ENCODE measurements at regions not wholly inside any gene's neighbourhood (a gene's known extent, or its start where the extent isn't known, plus 50 kb on each side); places are given as distances from the start of the nearest gene placed in this dataset.
A peak's percentile ranks its signal among the peaks of the same experiment; 100 is the strongest.

DNA sequence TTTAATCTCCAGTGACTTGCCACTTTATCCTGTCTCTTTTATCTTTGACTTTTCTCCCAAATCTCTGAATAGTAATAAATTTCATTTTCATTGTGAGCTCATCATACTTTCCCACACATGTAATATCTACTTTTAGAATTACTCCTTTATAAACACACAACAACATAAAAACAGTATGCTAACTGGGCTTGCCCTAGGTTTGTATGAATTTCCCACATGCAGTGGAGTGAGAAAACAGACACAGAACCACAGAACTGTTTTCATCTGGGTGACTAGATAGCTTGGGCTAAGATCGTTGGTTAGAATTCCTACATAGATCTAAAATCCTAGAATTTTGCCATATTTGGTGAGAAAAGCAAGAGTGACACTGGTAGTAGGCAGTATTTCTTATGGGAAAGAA lies 409.5 kb downstream of the SPRY1 start:
- TF ChIP-seq RFX5 (IDR thresholded peaks at IDR 0.05; ENCODE audit: low read length) = no peak
- TF ChIP-seq, protein P1, sequence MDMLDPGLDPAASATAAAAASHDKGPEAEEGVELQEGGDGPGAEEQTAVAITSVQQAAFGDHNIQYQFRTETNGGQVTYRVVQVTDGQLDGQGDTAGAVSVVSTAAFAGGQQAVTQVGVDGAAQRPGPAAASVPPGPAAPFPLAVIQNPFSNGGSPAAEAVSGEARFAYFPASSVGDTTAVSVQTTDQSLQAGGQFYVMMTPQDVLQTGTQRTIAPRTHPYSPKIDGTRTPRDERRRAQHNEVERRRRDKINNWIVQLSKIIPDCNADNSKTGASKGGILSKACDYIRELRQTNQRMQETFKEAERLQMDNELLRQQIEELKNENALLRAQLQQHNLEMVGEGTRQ (IDR thresholded peaks at IDR 0.05; ENCODE audit: borderline replicate concordance, low read depth, low read length) = no peak
- no peak for TF ChIP-seq MXI1 (IDR thresholded peaks at IDR 0.05; ENCODE audit: low read depth, low read length)
- TF ChIP-seq SIN3A (IDR thresholded peaks at IDR 0.05; ENCODE audit: borderline replicate concordance, low read depth, low read length) = no peak
- TF ChIP-seq, protein P2, sequence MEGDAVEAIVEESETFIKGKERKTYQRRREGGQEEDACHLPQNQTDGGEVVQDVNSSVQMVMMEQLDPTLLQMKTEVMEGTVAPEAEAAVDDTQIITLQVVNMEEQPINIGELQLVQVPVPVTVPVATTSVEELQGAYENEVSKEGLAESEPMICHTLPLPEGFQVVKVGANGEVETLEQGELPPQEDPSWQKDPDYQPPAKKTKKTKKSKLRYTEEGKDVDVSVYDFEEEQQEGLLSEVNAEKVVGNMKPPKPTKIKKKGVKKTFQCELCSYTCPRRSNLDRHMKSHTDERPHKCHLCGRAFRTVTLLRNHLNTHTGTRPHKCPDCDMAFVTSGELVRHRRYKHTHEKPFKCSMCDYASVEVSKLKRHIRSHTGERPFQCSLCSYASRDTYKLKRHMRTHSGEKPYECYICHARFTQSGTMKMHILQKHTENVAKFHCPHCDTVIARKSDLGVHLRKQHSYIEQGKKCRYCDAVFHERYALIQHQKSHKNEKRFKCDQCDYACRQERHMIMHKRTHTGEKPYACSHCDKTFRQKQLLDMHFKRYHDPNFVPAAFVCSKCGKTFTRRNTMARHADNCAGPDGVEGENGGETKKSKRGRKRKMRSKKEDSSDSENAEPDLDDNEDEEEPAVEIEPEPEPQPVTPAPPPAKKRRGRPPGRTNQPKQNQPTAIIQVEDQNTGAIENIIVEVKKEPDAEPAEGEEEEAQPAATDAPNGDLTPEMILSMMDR (IDR thresholded peaks at IDR 0.05) = no peak
- no peak for TF ChIP-seq SMC3 (IDR thresholded peaks at IDR 0.05; ENCODE audit: low read depth, low read length)
- no peak for TF ChIP-seq POLR2AphosphoS5 (IDR thresholded peaks at IDR 0.05; ENCODE audit: low read depth, low read length)
- TF ChIP-seq, protein P3, sequence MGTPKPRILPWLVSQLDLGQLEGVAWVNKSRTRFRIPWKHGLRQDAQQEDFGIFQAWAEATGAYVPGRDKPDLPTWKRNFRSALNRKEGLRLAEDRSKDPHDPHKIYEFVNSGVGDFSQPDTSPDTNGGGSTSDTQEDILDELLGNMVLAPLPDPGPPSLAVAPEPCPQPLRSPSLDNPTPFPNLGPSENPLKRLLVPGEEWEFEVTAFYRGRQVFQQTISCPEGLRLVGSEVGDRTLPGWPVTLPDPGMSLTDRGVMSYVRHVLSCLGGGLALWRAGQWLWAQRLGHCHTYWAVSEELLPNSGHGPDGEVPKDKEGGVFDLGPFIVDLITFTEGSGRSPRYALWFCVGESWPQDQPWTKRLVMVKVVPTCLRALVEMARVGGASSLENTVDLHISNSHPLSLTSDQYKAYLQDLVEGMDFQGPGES (IDR thresholded peaks at IDR 0.05; ENCODE audit: low read depth, low read length) = no peak
- no peak for TF ChIP-seq FOSL2 (IDR thresholded peaks at IDR 0.05; ENCODE audit: borderline replicate concordance, low read depth)
- no peak for TF ChIP-seq FOXJ3 (CRISPR knock-in tag; IDR thresholded peaks at IDR 0.05)
- TF ChIP-seq, protein P4, sequence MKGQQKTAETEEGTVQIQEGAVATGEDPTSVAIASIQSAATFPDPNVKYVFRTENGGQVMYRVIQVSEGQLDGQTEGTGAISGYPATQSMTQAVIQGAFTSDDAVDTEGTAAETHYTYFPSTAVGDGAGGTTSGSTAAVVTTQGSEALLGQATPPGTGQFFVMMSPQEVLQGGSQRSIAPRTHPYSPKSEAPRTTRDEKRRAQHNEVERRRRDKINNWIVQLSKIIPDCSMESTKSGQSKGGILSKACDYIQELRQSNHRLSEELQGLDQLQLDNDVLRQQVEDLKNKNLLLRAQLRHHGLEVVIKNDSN (IDR thresholded peaks at IDR 0.05; ENCODE audit: borderline replicate concordance, low read depth) = no peak
- no peak for TF ChIP-seq RXRA (IDR thresholded peaks at IDR 0.05; ENCODE audit: borderline replicate concordance, low read depth)
- TF ChIP-seq ELF1 (IDR thresholded peaks at IDR 0.05) = no peak
- no peak for TF ChIP-seq JUND (IDR thresholded peaks at IDR 0.05)
- no peak for TF ChIP-seq MEF2A (IDR thresholded peaks at IDR 0.05; ENCODE audit: borderline replicate concordance, low read depth)
- TF ChIP-seq TCF12 (IDR thresholded peaks at IDR 0.05) = no peak
- TF ChIP-seq NFIC (IDR thresholded peaks at IDR 0.05; ENCODE audit: borderline replicate concordance) = no peak
- TF ChIP-seq NRF1 (IDR thresholded peaks at IDR 0.05; ENCODE audit: low read depth, low read length) = no peak
- no peak for TF ChIP-seq TAF1 (IDR thresholded peaks at IDR 0.05; ENCODE audit: borderline replicate concordance, low read depth, low read length)
- Histone ChIP-seq H3K4me1 (ENCODE audit: control insufficient read depth in 1 of 2, insufficient read depth in 2 of 2, low read depth in 1 of 2, low read length in 1 of 2) (peaks cover 0 to 5% of the 10 kb centered on the region in 2 experiments), H3F3A (replicated peaks; ENCODE audit: insufficient read depth) (no peaks in the 10 kb centered on the region), H3K4me3 (ENCODE audit: low read depth in 2 of 2, low read length in 1 of 2) (no peak overlapping the region), H3K9ac (no peak overlapping the region), H3K9me2 (no peaks in the 10 kb centered on the region), H3K27ac (ENCODE audit: low read depth in 2 of 2, low read length in 1 of 2) (no peak overlapping the region), H3K79me2 (ENCODE audit: insufficient read depth) (no peaks in the 10 kb centered on the region), H3K4me2 (no peak overlapping the region), H4K20me1 (ENCODE audit: insufficient read depth) (no peaks in the 10 kb centered on the region), H2AFZ (ENCODE audit: low read depth) (peak overlapping the region; percentile 68), H3K27me3 (ENCODE audit: insufficient read depth) (no peaks in the 10 kb centered on the region), H3K36me3 (replicated peaks in 1 of 2; ENCODE audit: control insufficient read depth in 1 of 2, insufficient read depth in 2 of 2, low read length in 1 of 2) (no peaks in the 10 kb centered on the region), H3K9me3 (no peaks in the 10 kb centered on the region)
- POLR2A ChIA-PET = no interaction called here
- WGBS (ENCODE audit: low lambda C conversion rate) = 92% methylated on average over 1 of the region's 1 CpG
- DNase-seq = no peak
- CTCF ChIA-PET = interaction anchor here (1.1 to 1.2 kb wide), 2 partner anchors 24 to 70 kb away, joined by 3 read pairs; no protein-coding TSS in a partner anchor

Data from SK-N-SH (cell line).